RKO (cell line): ENCODE measurements at regions not wholly inside any gene's neighbourhood (a gene's known extent, or its start where the extent isn't known, plus 50 kb on each side); places are given as distances from the start of the nearest gene placed in this dataset.
A peak's percentile ranks its signal among the peaks of the same experiment; 100 is the strongest.
"Not testable (repeated sequence)": the region's sequence is repeated elsewhere in the genome, so short reads cannot be mapped to it uniquely, and the experiment has no call there.

ENCODE experiments used
- DNase-seq: peaks from one replicate; pipeline ENCODE4 v3.0.0-alpha.2; 2016; ENCODE audit warnings: low spot score

DNA sequence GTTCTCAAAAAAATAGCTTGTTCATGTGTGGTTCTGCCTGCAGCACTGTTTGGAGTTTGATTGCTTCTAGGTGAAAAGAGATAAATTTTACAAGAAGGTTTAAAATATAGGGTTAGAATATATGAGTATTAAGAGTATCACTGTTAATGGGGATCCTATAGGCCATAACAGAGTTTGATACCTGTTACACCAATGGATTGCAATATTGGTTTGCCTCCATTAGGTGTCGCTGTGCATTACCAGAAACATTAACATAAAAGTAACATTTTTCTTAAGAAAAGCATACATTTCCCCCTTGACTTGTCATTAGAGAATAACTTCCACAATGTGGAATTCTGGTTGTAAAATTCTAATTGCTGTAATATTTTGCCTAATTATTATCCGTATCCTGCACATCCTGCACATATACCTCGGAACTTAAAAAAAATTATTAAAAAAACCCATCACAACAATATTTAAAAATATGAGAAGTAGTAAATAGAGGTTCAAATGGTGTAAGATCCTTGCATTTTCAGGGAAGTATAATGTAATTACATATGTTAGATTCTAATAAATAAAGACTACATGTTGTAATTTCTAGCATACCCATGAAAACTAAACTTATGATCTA, 63.0 kb downstream of the CYP4A11 start:
- DNase-seq: peak; percentile 42

DNA sequence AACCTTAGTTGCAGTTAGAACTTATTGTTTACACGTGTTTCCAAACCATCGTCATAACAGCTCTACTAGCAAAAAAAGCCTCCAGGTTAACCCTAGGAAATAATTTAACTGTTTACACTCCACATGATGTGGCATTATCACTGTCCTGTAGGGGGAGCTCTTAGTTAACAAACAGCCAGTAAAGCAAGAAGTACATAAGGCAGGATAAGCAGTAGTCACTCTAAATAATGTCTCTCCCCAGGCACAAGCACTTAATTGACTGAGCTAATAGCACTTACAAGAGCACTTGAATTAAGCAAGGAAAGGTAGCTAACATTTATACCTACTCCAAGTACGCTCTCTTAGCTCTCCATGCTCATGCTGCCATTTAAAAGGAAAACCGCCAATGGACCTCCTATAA, 65.2 kb downstream of the CYP4A11 start:
- DNase-seq: not testable (repeated sequence)
